ENCODE measurements at regions not wholly inside any gene's neighbourhood (a gene's known extent, or its start where the extent isn't known, plus 50 kb on each side); places are given as distances from the start of the nearest gene placed in this dataset.

DNA sequence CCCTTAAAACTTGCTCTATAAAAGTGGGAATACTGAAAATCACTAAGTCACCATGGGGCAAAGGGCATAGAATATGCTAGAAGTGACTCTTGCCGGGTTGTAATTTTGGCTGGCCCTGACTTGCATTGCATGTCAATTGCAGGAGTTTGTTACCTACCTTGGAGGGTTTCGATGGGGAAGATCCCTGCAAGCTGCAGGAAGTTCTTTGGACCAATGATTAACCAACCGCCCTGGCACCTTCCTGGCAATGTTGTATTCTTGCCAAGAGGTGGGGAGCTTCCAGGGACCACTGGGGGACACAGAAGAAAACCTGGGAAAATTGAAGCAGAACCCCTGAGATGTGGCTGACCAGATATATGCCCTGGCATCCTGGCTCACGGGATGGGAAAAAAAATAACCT is 235.8 kb downstream of the B3GLCT start:
- Histone ChIP-seq H3K9me3 (ENCODE audit: low read length) (no peaks in the 10 kb centered on the region), H3K36me3 (ENCODE audit: low read depth, low read length) (no peaks in the 10 kb centered on the region), H3K4me1 (ENCODE audit: insufficient read depth, low read length) (no peaks in the 10 kb centered on the region), H3K4me3 (ENCODE audit: low read length) (no peak overlapping the region), H3K27me3 (ENCODE audit: low read length) (peaks cover 60% of the 10 kb centered on the region), H3K4me2 (ENCODE audit: low read length) (no peak overlapping the region), H4K20me1 (ENCODE audit: low read length) (no peaks in the 10 kb centered on the region), H3K79me2 (ENCODE audit: low read length) (no peaks in the 10 kb centered on the region), H3K9me2 (replicated peaks; ENCODE audit: low read length) (no peaks in the 10 kb centered on the region), H3K27ac (ENCODE audit: low read length) (no peak overlapping the region), H3K9ac (ENCODE audit: low read length) (no peak overlapping the region), H2AFZ (ENCODE audit: low read length) (no peak overlapping the region), H3F3A (ENCODE audit: low read length, unreplicated experiment) (no peaks in the 10 kb centered on the region)
- ChIA-PET CTCF (no interaction called here), POLR2A (ENCODE audit: unreplicated experiment) (no interaction called here)
- DNase-seq (no peak), ATAC-seq (no peak)
- intact Hi-C loops (cut with micrococcal nuclease), result no loop called here
- no TSS peak for BruUV-seq (replicated peaks)
- TF ChIP-seq, protein P1, sequence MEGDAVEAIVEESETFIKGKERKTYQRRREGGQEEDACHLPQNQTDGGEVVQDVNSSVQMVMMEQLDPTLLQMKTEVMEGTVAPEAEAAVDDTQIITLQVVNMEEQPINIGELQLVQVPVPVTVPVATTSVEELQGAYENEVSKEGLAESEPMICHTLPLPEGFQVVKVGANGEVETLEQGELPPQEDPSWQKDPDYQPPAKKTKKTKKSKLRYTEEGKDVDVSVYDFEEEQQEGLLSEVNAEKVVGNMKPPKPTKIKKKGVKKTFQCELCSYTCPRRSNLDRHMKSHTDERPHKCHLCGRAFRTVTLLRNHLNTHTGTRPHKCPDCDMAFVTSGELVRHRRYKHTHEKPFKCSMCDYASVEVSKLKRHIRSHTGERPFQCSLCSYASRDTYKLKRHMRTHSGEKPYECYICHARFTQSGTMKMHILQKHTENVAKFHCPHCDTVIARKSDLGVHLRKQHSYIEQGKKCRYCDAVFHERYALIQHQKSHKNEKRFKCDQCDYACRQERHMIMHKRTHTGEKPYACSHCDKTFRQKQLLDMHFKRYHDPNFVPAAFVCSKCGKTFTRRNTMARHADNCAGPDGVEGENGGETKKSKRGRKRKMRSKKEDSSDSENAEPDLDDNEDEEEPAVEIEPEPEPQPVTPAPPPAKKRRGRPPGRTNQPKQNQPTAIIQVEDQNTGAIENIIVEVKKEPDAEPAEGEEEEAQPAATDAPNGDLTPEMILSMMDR (conservative IDR thresholded peaks at IDR 0.05; ENCODE audit: low read depth, low read length), result no peak
- TF ChIP-seq EZH2 (IDR thresholded peaks at IDR 0.05; ENCODE audit: low read length, unreplicated experiment) (no peak), EZH2phosphoT487 (IDR thresholded peaks at IDR 0.05; ENCODE audit: borderline replicate concordance, low read length) (no peak)

DNA sequence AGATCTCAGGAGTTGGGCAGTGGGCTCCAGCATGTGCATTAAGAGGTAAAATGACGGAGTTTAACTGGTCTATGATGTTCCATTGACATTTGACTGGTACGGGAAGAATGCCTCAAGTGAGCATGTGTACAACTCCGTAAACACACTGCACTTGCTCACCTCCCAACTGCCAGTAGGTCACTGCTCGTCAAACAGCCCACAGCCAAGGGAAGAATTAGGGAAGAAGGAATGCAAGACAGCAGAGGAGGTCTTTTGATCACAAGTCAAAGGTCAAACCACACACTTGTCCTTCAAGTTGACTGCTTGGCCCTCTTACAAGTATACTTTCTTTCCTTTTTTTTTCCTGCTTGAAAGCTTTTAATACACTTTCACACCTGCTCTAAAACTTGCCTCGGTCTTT is 236.7 kb downstream of the B3GLCT start:
- Histone ChIP-seq H3K4me2 (ENCODE audit: low read length) (no peak overlapping the region), H3K36me3 (ENCODE audit: low read depth, low read length) (no peaks in the 10 kb centered on the region), H3K9me3 (ENCODE audit: low read length) (no peaks in the 10 kb centered on the region), H3K79me2 (ENCODE audit: low read length) (no peaks in the 10 kb centered on the region), H2AFZ (ENCODE audit: low read length) (no peak overlapping the region), H3K9ac (ENCODE audit: low read length) (no peak overlapping the region), H3K4me1 (ENCODE audit: insufficient read depth, low read length) (no peaks in the 10 kb centered on the region), H3F3A (ENCODE audit: low read length, unreplicated experiment) (no peaks in the 10 kb centered on the region), H3K27ac (ENCODE audit: low read length) (no peak overlapping the region), H3K4me3 (ENCODE audit: low read length) (no peak overlapping the region), H3K27me3 (ENCODE audit: low read length) (peaks cover 60% of the 10 kb centered on the region), H4K20me1 (ENCODE audit: low read length) (no peaks in the 10 kb centered on the region), H3K9me2 (replicated peaks; ENCODE audit: low read length) (no peaks in the 10 kb centered on the region)
- ATAC-seq (no peak), DNase-seq (no peak)
- TF ChIP-seq, protein P1 (conservative IDR thresholded peaks at IDR 0.05; ENCODE audit: low read depth, low read length), result no peak
- TF ChIP-seq EZH2 (IDR thresholded peaks at IDR 0.05; ENCODE audit: low read length, unreplicated experiment) (no peak), EZH2phosphoT487 (IDR thresholded peaks at IDR 0.05; ENCODE audit: borderline replicate concordance, low read length) (no peak)
- ChIA-PET CTCF (no interaction called here), POLR2A (ENCODE audit: unreplicated experiment) (no interaction called here)
- intact Hi-C loops (cut with micrococcal nuclease), result no loop called here
- BruUV-seq (replicated peaks), result no TSS peak

DNA sequence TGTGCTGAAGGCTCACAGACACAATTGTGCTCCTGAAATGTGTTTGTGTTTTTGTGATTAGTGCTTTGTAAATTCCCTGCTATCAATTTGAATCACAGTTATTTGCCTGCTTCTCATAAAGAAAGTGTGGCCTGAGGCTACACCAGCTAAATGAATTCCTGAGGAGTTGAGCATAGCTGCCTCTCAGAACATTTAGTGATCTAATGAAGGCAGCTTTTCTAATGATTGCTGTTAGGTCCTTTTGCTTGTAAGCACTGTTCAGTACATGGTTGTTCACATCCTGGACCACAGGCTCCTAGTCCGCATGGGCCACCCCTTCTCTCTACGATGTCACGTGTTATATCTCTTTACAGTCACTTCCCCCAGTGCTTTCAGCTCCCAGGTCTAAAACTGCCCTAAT is 238.2 kb downstream of the B3GLCT start:
- no TSS peak for BruUV-seq (replicated peaks)
- Histone ChIP-seq H3K27ac (ENCODE audit: low read length) (no peak overlapping the region), H3K4me1 (ENCODE audit: insufficient read depth, low read length) (no peaks in the 10 kb centered on the region), H3K36me3 (ENCODE audit: low read depth, low read length) (no peaks in the 10 kb centered on the region), H2AFZ (ENCODE audit: low read length) (no peak overlapping the region), H3F3A (ENCODE audit: low read length, unreplicated experiment) (no peaks in the 10 kb centered on the region), H3K4me3 (ENCODE audit: low read length) (no peak overlapping the region), H3K9me3 (ENCODE audit: low read length) (no peaks in the 10 kb centered on the region), H3K9me2 (replicated peaks; ENCODE audit: low read length) (no peaks in the 10 kb centered on the region), H4K20me1 (ENCODE audit: low read length) (no peaks in the 10 kb centered on the region), H3K4me2 (ENCODE audit: low read length) (no peak overlapping the region), H3K27me3 (ENCODE audit: low read length) (peaks cover 61% of the 10 kb centered on the region), H3K79me2 (ENCODE audit: low read length) (no peaks in the 10 kb centered on the region), H3K9ac (ENCODE audit: low read length) (no peak overlapping the region)
- CTCF ChIA-PET, result no interaction called here
- no peak for DNase-seq
- ATAC-seq, result no peak
- POLR2A ChIA-PET (ENCODE audit: unreplicated experiment), result no interaction called here
- intact Hi-C loops (cut with micrococcal nuclease), result no loop called here
- TF ChIP-seq, protein P1 (conservative IDR thresholded peaks at IDR 0.05; ENCODE audit: low read depth, low read length), result no peak
- TF ChIP-seq EZH2 (IDR thresholded peaks at IDR 0.05; ENCODE audit: low read length, unreplicated experiment) (no peak), EZH2phosphoT487 (IDR thresholded peaks at IDR 0.05; ENCODE audit: borderline replicate concordance, low read length) (no peak)
